Natural killer cell (primary cell): ENCODE measurements at regions not wholly inside any gene's neighbourhood (a gene's known extent, or its start where the extent isn't known, plus 50 kb on each side); places are given as distances from the start of the nearest gene placed in this dataset.

ENCODE experiments used
- ATAC-seq, 3 donors: fragments of 150-1000 bp in 2 of 3; fragments of 200-7000 bp in 1 of 3; cut with Tn5 transposase; 1 replicate in 1 of 3; 2 replicates in 2 of 3; pipeline ENCODE4 v1.10.0; 2021; ENCODE audit warnings: mild to moderate bottlenecking in 2 of 3, moderate library complexity in 2 of 3
- DNase-seq, 2 donors: peaks; one replicate each; pipeline versions ENCODE4 v3.0.0 to v3.0.0-alpha.2; 2013 to 2021; ENCODE audit warnings: mixed read lengths in 1 of 2
- H3K27ac ChIP-seq: one replicate; pipeline ENCODE4 v1.5.1; 2013; ENCODE audit warnings: mild to moderate bottlenecking, low read length
- H3K27me3 ChIP-seq: one replicate; pipeline ENCODE4 v1.6.1; 2013; ENCODE audit warnings: low read length; ENCODE audit not compliant: control insufficient read depth, insufficient read depth
- H3K36me3 ChIP-seq: one replicate; pipeline ENCODE4 v1.6.1; 2013; ENCODE audit warnings: low read length; ENCODE audit not compliant: control insufficient read depth, insufficient read depth
- H3K4me1 ChIP-seq: one replicate; pipeline ENCODE4 v1.6.1; 2013; ENCODE audit warnings: low read length; ENCODE audit not compliant: control insufficient read depth, insufficient read depth
- H3K4me3 ChIP-seq: one replicate; pipeline ENCODE4 v1.5.1; 2013; ENCODE audit warnings: low read length
- H3K9me3 ChIP-seq: one replicate; pipeline ENCODE4 v1.6.1; 2013; ENCODE audit warnings: low read length; ENCODE audit not compliant: control insufficient read depth, insufficient read depth
- H3K27ac Mint-ChIP-seq, 2 donors: one replicate each; pipeline ENCODE4 v1.8.0; 2022; ENCODE audit warnings: mild to moderate bottlenecking in 2 of 2, mixed read lengths in 2 of 2, moderate library complexity in 1 of 2
- H3K27me3 Mint-ChIP-seq, 2 donors: one replicate each; pipeline ENCODE4 v1.8.0; 2022; ENCODE audit warnings: low read depth in 2 of 2, mixed read lengths in 2 of 2
- H3K36me3 Mint-ChIP-seq: one replicate; pipeline ENCODE4 v1.8.0; 2022; ENCODE audit warnings: mixed read lengths
- H3K4me1 Mint-ChIP-seq, 2 donors: one replicate each; pipeline ENCODE4 v1.8.0; 2022; ENCODE audit warnings: mixed read lengths in 2 of 2
- H3K4me3 Mint-ChIP-seq: one replicate; pipeline ENCODE4 v1.8.0; 2022; ENCODE audit warnings: mild to moderate bottlenecking, moderate library complexity, mixed read lengths
- H3K9me3 Mint-ChIP-seq, 2 donors: one replicate each; pipeline ENCODE4 v1.8.0; 2022; ENCODE audit warnings: mixed read lengths in 2 of 2
- WGBS: methylation state at CpG from one replicate; pipeline ENCODE4 v1.1.7; 2013; ENCODE audit warnings: missing lambda C conversion rate; ENCODE audit not compliant: insufficient coverage; 5-methylcytosine and 5-hydroxymethylcytosine counted together
- intact Hi-C: fragments of 100-400 bp; cut with micrococcal nuclease; formaldehyde crosslinking; loops from one replicate; pipeline ENCODE4 v1.14.2; 2022
- TF ChIP-seq, protein P1 (sequence below): fragments of 200-600 bp; IDR thresholded peaks from one replicate; pipeline ENCODE4 v1.8.0; 2022; ENCODE audit warnings: antibody characterized with exemption

DNA sequence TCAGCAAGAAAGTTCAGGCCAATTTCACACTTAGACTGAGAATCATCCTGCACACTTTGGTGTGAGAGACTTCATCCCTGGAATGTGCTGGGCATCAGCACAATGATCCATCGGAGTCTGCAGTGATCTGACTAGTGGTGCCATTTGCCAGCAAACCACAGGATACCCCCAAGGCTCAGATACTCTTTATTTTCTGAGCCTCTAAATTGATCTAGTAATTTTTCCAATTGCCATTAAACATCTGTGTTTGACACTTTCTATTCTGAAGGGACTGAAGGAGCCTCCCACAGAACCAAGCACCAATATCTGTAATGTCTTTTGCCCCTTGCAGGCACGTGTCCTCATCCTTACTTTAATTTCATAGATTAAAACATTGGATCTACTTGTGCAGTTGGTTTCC is 485.3 kb upstream of the SMIM21 start:
- Mint-ChIP-seq H3K27ac (no peak overlapping the region), H3K36me3 (no peaks in the 10 kb centered on the region)

GRCh38 chr18:75904416-75904815 is 476.9 kb upstream of the SMIM21 start:
- peaks cover 0 to 3% of the 10 kb centered on the region in 2 donors for H3K27me3 Mint-ChIP-seq
- DNase-seq (no peak), ATAC-seq (no peak)
- H3K4me1 ChIP-seq: no peaks in the 10 kb centered on the region
- H3K27ac Mint-ChIP-seq: no peak overlapping the region
- no peak overlapping the region for H3K4me3 Mint-ChIP-seq
- H3K9me3 ChIP-seq: no peaks in the 10 kb centered on the region
- H3K27ac ChIP-seq: no peak overlapping the region
- TF ChIP-seq, protein P1, sequence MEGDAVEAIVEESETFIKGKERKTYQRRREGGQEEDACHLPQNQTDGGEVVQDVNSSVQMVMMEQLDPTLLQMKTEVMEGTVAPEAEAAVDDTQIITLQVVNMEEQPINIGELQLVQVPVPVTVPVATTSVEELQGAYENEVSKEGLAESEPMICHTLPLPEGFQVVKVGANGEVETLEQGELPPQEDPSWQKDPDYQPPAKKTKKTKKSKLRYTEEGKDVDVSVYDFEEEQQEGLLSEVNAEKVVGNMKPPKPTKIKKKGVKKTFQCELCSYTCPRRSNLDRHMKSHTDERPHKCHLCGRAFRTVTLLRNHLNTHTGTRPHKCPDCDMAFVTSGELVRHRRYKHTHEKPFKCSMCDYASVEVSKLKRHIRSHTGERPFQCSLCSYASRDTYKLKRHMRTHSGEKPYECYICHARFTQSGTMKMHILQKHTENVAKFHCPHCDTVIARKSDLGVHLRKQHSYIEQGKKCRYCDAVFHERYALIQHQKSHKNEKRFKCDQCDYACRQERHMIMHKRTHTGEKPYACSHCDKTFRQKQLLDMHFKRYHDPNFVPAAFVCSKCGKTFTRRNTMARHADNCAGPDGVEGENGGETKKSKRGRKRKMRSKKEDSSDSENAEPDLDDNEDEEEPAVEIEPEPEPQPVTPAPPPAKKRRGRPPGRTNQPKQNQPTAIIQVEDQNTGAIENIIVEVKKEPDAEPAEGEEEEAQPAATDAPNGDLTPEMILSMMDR: no peak
- no peaks in the 10 kb centered on the region for H3K27me3 ChIP-seq
- no peaks in the 10 kb centered on the region for H3K36me3 Mint-ChIP-seq
- intact Hi-C loops: no loop called here
- H3K36me3 ChIP-seq: no peaks in the 10 kb centered on the region
- H3K9me3 Mint-ChIP-seq: peaks cover 0 to 3% of the 10 kb centered on the region in 2 donors
- 93% methylated on average over 15 of the region's 15 CpGs for WGBS
- no peak overlapping the region for H3K4me3 ChIP-seq
- H3K4me1 Mint-ChIP-seq: no peaks in the 10 kb centered on the region

More for the DNA sequence above, 485.3 kb upstream of the SMIM21 start:
- H3K4me3 Mint-ChIP-seq: no peak overlapping the region
- no peaks in the 10 kb centered on the region for H3K4me1 Mint-ChIP-seq
- H3K9me3 Mint-ChIP-seq: no peaks in the 10 kb centered on the region
- TF ChIP-seq, protein P1: no peak
- no peaks in the 10 kb centered on the region for H3K4me1 ChIP-seq
- no peak overlapping the region for H3K4me3 ChIP-seq
- intact Hi-C loops: no loop called here
- H3K9me3 ChIP-seq: no peaks in the 10 kb centered on the region
- H3K36me3 ChIP-seq: no peaks in the 10 kb centered on the region
- 25% methylated on average over 2 of the region's 2 CpGs for WGBS
- no peaks in the 10 kb centered on the region for H3K27me3 ChIP-seq
- no peak overlapping the region for H3K27ac ChIP-seq
- H3K27me3 Mint-ChIP-seq: peaks cover 9 to 12% of the 10 kb centered on the region in 2 donors
- no peak for DNase-seq
- no peak for ATAC-seq

DNA sequence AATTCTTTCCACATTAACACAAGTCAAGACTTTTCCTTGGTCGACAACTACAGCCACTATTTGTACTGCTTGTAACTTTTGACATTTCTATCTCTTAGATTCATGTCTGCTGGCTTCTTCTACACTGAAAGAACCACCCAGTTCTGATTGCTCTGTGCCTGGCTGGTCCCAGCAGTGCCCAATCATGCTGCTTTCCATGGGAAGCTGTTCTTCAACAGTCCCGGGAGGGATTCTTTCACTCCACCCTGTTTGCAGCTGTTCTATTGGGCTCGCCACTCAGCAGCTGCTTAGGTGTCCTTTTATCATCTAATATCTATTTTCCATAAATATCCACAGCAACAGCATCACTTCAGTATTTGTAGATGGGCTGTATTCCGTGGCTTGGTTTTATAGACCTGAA is 471.1 kb upstream of the SMIM21 start:
- no peaks in the 10 kb centered on the region for H3K4me1 Mint-ChIP-seq
- Histone ChIP-seq H3K36me3 (no peaks in the 10 kb centered on the region), H3K9me3 (no peaks in the 10 kb centered on the region), H3K4me1 (no peaks in the 10 kb centered on the region), H3K27me3 (no peaks in the 10 kb centered on the region), H3K27ac (no peak overlapping the region), H3K4me3 (no peak overlapping the region)
- ATAC-seq: no peak
- 72% methylated on average over 4 of the region's 4 CpGs for WGBS
- intact Hi-C loops: no loop called here
- no peaks in the 10 kb centered on the region for H3K36me3 Mint-ChIP-seq
- no peak overlapping the region for H3K4me3 Mint-ChIP-seq
- H3K27me3 Mint-ChIP-seq: peaks cover 0 to 3% of the 10 kb centered on the region in 2 donors
- H3K27ac Mint-ChIP-seq: no peak overlapping the region
- no peak for DNase-seq
- TF ChIP-seq, protein P1: no peak
- H3K9me3 Mint-ChIP-seq: peaks cover 0 to 3% of the 10 kb centered on the region in 2 donors

DNA sequence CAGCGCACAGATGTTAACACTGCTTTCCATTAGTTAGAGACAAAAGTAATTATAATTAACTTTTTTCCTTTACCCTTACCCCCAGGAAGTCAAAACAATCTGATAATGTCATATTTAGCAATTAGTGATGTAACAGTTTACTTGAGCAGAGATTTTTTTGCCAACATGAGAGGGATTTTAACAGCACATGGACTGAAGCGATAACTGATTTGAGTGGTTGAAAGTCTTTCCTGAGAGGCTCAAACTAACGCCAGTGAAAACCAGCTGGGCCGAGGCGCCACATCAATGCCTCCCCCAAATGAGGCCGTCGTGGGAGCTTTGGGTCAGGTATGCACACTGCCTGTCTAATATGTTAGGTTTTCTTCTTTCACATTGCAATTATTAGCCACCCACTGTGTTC is 469.9 kb upstream of the SMIM21 start:
- peaks cover 0 to under 1% of the 10 kb centered on the region in 2 donors for H3K27me3 Mint-ChIP-seq
- intact Hi-C loops: no loop called here

More for the DNA sequence above, 469.9 kb upstream of the SMIM21 start:
- ATAC-seq (no peak), DNase-seq (no peak)
- Histone ChIP-seq H3K4me1 (no peaks in the 10 kb centered on the region), H3K36me3 (no peaks in the 10 kb centered on the region), H3K9me3 (no peaks in the 10 kb centered on the region), H3K4me3 (no peak overlapping the region), H3K27ac (no peak overlapping the region), H3K27me3 (no peaks in the 10 kb centered on the region)
- Mint-ChIP-seq H3K4me3 (no peak overlapping the region), H3K9me3 (peaks cover 0 to under 1% of the 10 kb centered on the region in 2 donors), H3K27ac (no peak overlapping the region), H3K4me1 (no peaks in the 10 kb centered on the region), H3K36me3 (no peaks in the 10 kb centered on the region)
- TF ChIP-seq, protein P1: no peak
- WGBS: 98% methylated on average over 6 of the region's 7 CpGs
